OCI-LY1 (cell line): ENCODE measurements at regions not wholly inside any gene's neighbourhood (a gene's known extent, or its start where the extent isn't known, plus 50 kb on each side); places are given as distances from the start of the nearest gene placed in this dataset.
"Not testable (repeated sequence)": the region's sequence is repeated elsewhere in the genome, so short reads cannot be mapped to it uniquely, and the experiment has no call there.

Experiments used
- H2AFZ ChIP-seq: fragments of 200-600 bp; sonication (generic), shearing (Covaris generic); 2 replicates; pipeline ENCODE4 v1.6.0; 2014; ENCODE audit warnings: antibody characterized with exemption, mild to moderate bottlenecking, low read length
- H3F3A ChIP-seq: fragments of 200-600 bp; sonication (generic), shearing (Covaris generic); 2 replicates; pipeline ENCODE4 v1.6.0; 2014; ENCODE audit warnings: mild to moderate bottlenecking, antibody characterized with exemption, low read length, moderate library complexity; ENCODE audit not compliant: insufficient read depth
- H3K27ac ChIP-seq: fragments of 200-600 bp; sonication (generic); 2 replicates; pipeline ENCODE4 v1.5.1; 2014; ENCODE audit warnings: low read length, mixed run types, mild to moderate bottlenecking, low read depth; ENCODE audit not compliant: poor library complexity, severe bottlenecking
- H3K27me3 ChIP-seq: fragments of 200-600 bp; sonication (generic); 2 replicates; pipeline ENCODE4 v1.6.0; 2014; ENCODE audit warnings: antibody characterized with exemption, mild to moderate bottlenecking, low read length, moderate library complexity; ENCODE audit not compliant: insufficient read depth
- H3K36me3 ChIP-seq: fragments of 200-600 bp; sonication (generic); 2 replicates; pipeline ENCODE4 v1.6.1; 2014; ENCODE audit warnings: mild to moderate bottlenecking, antibody characterized with exemption, low read length, moderate library complexity, mixed read lengths; ENCODE audit not compliant: insufficient read depth
- H3K4me1 ChIP-seq: fragments of 200-600 bp; sonication (generic); 2 replicates; pipeline ENCODE4 v1.5.1; 2014; ENCODE audit warnings: mild to moderate bottlenecking, low read length, moderate library complexity; ENCODE audit not compliant: insufficient read depth, severe bottlenecking
- H3K4me2 ChIP-seq: fragments of 200-600 bp; sonication (generic), shearing (Covaris generic); 2 replicates; pipeline ENCODE4 v1.6.1; 2014; ENCODE audit warnings: low read length
- H3K4me3 ChIP-seq: fragments of 200-600 bp; sonication (generic); 2 replicates; pipeline ENCODE4 v1.5.1; 2014; ENCODE audit warnings: low read length, low read depth, mild to moderate bottlenecking, mixed read lengths; ENCODE audit not compliant: poor library complexity, severe bottlenecking
- H3K79me2 ChIP-seq: fragments of 200-600 bp; shearing (Covaris generic); 2 replicates; pipeline ENCODE4 v1.6.1; 2016; ENCODE audit warnings: mixed run types, low read length, mixed read lengths; ENCODE audit not compliant: insufficient read depth
- H3K9ac ChIP-seq: fragments of 200-600 bp; sonication (generic), shearing (Covaris generic); 2 replicates; pipeline ENCODE4 v1.6.1; 2014; ENCODE audit warnings: mild to moderate bottlenecking, low read length, mixed read lengths
- H3K9me2 ChIP-seq: fragments of 200-600 bp; sonication (generic), shearing (Covaris generic); 2 replicates; pipeline ENCODE4 v1.6.1; 2014; ENCODE audit warnings: low read depth, mild to moderate bottlenecking, low read length, mixed read lengths
- H3K9me3 ChIP-seq: fragments of 200-600 bp; shearing (Covaris generic); 2 replicates; pipeline ENCODE4 v1.6.1; 2014; ENCODE audit warnings: low read length, mixed read lengths
- H4K20me1 ChIP-seq: fragments of 200-600 bp; sonication (generic), shearing (Covaris generic); 2 replicates; pipeline ENCODE4 v1.6.0; 2016; ENCODE audit warnings: mild to moderate bottlenecking, low read length; ENCODE audit not compliant: insufficient read depth
- EZH2 ChIP-seq: fragments of 200-600 bp; sonication (generic), shearing (Covaris generic); IDR thresholded peaks from 2 replicates; pipeline ENCODE4 v1.8.0; 2017; ENCODE audit warnings: borderline replicate concordance, mixed run types, mild to moderate bottlenecking, antibody characterized with exemption, low read length, moderate library complexity, mixed read lengths
- TF ChIP-seq, protein P1 (sequence below): fragments of 200-600 bp; sonication (generic), shearing (Covaris generic); IDR thresholded peaks from 2 replicates; pipeline ENCODE4 v1.5.1; 2017; ENCODE audit warnings: mild to moderate bottlenecking, antibody characterized with exemption, low read length, moderate library complexity, mixed read lengths

DNA sequence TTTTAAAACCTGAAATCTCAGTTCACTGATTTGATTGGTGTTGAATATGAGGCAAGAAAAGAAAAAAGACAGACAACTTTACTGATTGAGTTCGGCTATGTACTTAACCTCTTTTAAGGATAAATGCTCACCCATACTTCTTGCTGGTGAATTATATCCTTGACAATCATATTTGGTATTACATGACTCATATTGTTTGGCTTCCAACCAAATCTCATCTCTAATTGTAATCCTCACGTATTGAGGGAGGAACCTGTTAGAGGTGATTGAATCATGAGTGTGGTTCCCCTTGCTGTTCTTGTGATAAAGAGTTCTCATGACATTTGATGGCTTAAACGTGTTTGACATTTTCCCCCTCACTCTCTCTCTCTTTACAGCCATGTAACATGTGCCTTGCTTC lies 255.6 kb upstream of the IZUMO3 start:
- no peak overlapping the region for H3K27ac ChIP-seq
- H3K4me2 ChIP-seq = no peak overlapping the region
- no peaks in the 10 kb centered on the region for H3F3A ChIP-seq
- H3K9me3 ChIP-seq = no peaks in the 10 kb centered on the region
- H3K9me2 ChIP-seq = no peaks in the 10 kb centered on the region
- no peaks in the 10 kb centered on the region for H3K4me1 ChIP-seq
- no peaks in the 10 kb centered on the region for H3K79me2 ChIP-seq
- H3K36me3 ChIP-seq = no peaks in the 10 kb centered on the region
- H3K4me3 ChIP-seq = no peak overlapping the region
- no peaks in the 10 kb centered on the region for H4K20me1 ChIP-seq
- H3K27me3 ChIP-seq = no peaks in the 10 kb centered on the region
- no peak overlapping the region for H3K9ac ChIP-seq
- no peak overlapping the region for H2AFZ ChIP-seq
- TF ChIP-seq EZH2 = no peak
- TF ChIP-seq, protein P1, sequence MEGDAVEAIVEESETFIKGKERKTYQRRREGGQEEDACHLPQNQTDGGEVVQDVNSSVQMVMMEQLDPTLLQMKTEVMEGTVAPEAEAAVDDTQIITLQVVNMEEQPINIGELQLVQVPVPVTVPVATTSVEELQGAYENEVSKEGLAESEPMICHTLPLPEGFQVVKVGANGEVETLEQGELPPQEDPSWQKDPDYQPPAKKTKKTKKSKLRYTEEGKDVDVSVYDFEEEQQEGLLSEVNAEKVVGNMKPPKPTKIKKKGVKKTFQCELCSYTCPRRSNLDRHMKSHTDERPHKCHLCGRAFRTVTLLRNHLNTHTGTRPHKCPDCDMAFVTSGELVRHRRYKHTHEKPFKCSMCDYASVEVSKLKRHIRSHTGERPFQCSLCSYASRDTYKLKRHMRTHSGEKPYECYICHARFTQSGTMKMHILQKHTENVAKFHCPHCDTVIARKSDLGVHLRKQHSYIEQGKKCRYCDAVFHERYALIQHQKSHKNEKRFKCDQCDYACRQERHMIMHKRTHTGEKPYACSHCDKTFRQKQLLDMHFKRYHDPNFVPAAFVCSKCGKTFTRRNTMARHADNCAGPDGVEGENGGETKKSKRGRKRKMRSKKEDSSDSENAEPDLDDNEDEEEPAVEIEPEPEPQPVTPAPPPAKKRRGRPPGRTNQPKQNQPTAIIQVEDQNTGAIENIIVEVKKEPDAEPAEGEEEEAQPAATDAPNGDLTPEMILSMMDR = no peak

DNA sequence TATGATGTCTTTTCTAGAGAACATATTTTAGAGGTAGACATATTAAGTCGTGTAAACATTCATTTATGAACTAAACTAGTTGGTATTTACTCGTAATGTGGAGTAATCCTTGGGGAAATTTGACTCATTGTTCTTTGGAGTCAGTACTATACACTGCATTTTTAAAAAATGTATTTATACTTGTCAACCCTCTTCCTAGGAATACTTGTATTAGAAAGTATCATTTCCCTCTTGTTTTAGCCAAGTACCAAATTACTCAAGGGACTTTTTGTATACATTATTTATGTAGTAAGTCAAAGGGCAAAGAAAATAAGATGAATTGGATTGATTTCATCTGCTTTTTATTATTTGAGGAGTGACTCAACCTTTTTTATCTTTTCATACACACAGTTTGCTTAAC lies 248.1 kb upstream of the IZUMO3 start:
- H3K9me2 ChIP-seq = no peaks in the 10 kb centered on the region
- TF ChIP-seq, protein P1 = no peak
- TF ChIP-seq EZH2 = no peak
- H2AFZ ChIP-seq = no peak overlapping the region
- H3K4me3 ChIP-seq = no peak overlapping the region
- H3K4me2 ChIP-seq = no peak overlapping the region
- H3K4me1 ChIP-seq = no peaks in the 10 kb centered on the region
- no peaks in the 10 kb centered on the region for H3K9me3 ChIP-seq
- H4K20me1 ChIP-seq = no peaks in the 10 kb centered on the region
- no peak overlapping the region for H3K9ac ChIP-seq
- H3K27me3 ChIP-seq = no peaks in the 10 kb centered on the region
- no peak overlapping the region for H3K27ac ChIP-seq
- no peaks in the 10 kb centered on the region for H3K36me3 ChIP-seq
- no peaks in the 10 kb centered on the region for H3K79me2 ChIP-seq
- no peaks in the 10 kb centered on the region for H3F3A ChIP-seq

DNA sequence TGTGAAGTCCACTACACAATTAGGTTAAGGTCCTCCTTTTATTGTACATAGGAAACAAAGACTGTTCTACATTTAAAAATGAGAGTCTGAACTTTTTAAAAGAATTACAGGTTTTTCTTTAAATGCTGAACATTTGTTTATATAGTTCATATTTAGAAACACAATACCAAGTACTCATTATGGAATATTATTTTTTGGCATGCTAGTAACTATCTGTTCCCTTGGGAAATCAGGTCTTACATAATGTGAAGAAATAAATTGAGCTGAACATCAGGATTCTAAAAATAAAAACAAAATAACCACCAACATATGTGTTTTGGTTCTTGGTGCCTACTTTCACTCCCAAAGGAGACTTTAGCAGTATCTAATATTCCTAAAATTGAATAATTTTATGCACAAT lies 230.5 kb upstream of the IZUMO3 start:
- TF ChIP-seq, protein P1 = no peak
- TF ChIP-seq EZH2 = no peak
- H3K4me1 ChIP-seq = no peaks in the 10 kb centered on the region

DNA sequence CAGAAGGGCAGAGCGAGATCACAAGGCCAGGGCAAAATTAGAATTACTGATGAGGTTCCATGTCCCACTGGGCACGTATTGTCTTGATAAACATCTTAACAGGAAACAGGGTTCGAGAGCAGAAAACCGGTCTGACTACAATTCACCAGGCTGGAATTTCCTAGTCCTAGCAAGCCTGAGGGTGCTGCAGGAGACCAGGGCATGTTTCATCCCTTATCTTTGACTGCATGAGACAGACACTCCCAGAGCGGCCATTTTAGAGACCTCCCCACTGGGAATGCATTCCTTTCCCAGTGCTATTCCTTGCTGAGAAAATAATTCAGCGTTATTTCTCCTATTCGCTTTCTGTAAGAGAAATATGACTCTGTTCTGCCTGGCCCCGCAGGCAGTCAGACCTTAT lies 228.5 kb upstream of the IZUMO3 start:
- not testable (repeated sequence) for H3K4me1 ChIP-seq, H3K9ac ChIP-seq, H3K27ac ChIP-seq, H3K27me3 ChIP-seq, H3K4me3 ChIP-seq, H4K20me1 ChIP-seq, H3K79me2 ChIP-seq, H3K9me2 ChIP-seq, H3K36me3 ChIP-seq, H3K9me3 ChIP-seq, H2AFZ ChIP-seq, H3K4me2 ChIP-seq, H3F3A ChIP-seq

More for the DNA sequence above, 230.5 kb upstream of the IZUMO3 start:
- Histone ChIP-seq H3K9ac (no peak overlapping the region), H3F3A (no peaks in the 10 kb centered on the region), H3K4me3 (no peak overlapping the region), H3K79me2 (no peaks in the 10 kb centered on the region), H3K9me3 (no peaks in the 10 kb centered on the region), H3K4me2 (no peak overlapping the region), H2AFZ (no peak overlapping the region), H3K27ac (no peak overlapping the region), H3K36me3 (no peaks in the 10 kb centered on the region), H3K27me3 (no peaks in the 10 kb centered on the region), H3K9me2 (no peaks in the 10 kb centered on the region), H4K20me1 (no peaks in the 10 kb centered on the region)
